ENCODE measurements at regions not wholly inside any gene's neighbourhood (a gene's known extent, or its start where the extent isn't known, plus 50 kb on each side); places are given as distances from the start of the nearest gene placed in this dataset.

DNA sequence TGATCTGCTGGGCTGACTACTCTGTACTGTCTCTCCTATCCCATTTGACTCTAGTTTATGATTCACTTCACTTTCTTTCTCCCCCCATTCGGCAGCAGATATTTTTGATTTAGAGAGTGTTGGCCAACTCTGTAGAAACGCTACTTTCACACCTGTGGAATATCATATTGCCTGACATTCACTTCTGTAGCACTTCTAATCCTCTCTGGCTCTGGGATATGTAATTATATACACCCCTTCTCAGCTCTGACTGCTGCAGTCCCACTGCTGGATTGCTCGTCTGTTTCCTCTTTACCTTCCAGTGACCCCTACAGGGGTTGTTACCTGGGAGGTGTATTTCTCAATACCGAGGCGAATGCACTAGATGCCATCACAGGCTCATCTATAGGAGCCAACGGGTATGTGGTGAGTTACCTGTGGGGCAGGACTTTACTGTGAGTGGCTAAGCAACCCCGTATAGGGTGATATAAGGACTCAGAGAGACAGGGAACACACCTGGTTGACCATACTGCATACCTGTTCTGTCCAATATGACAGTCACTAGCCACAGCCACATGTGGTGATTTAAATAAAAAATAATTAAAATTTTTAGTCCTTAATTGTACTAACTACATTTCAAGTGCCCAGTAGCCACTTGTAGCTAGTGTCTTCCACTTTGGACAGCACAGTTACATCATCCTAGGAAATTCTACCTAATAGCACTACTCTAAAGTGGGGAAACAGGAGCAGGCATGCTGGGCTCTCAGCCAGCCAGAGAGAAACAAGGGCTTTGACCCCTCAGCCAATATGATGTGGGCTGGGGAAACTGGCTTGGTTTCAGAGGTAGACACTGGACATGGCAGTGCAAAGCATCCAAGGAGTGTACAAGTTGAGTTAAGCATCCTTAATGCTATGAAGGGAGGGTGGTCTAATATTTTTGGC is 95.0 kb downstream of the C12orf75 start:
- TF ChIP-seq CTCF (IDR thresholded peaks at IDR 0.05; ENCODE audit: insufficient read depth, low read length, poor library complexity, severe bottlenecking) (no peak), EZH2phosphoT487 (conservative IDR thresholded peaks at IDR 0.05; ENCODE audit: low read length) (no peak)
